DOHH2 (cell line): ENCODE measurements at regions not wholly inside any gene's neighbourhood (a gene's known extent, or its start where the extent isn't known, plus 50 kb on each side); places are given as distances from the start of the nearest gene placed in this dataset.

Source experiments
- H3F3A ChIP-seq: fragments of 200-600 bp; sonication (generic), shearing (Covaris generic); 2 replicates; pipeline ENCODE4 v1.6.0; 2016; ENCODE audit warnings: antibody characterized with exemption, mild to moderate bottlenecking; ENCODE audit not compliant: control insufficient read depth, insufficient read depth
- H3K27ac ChIP-seq: fragments of 200-600 bp; sonication (generic); 2 replicates; pipeline ENCODE4 v1.5.1; 2014; ENCODE audit warnings: low read depth, mild to moderate bottlenecking, low read length, moderate library complexity
- H3K27me3 ChIP-seq: fragments of 200-600 bp; sonication (generic); 2 replicates; pipeline ENCODE4 v1.6.1; 2014; ENCODE audit warnings: mild to moderate bottlenecking, low read length, mixed read lengths; ENCODE audit not compliant: control insufficient read depth
- H3K36me3 ChIP-seq: fragments of 200-600 bp; sonication (generic); 2 replicates; pipeline ENCODE4 v1.6.1; 2014; ENCODE audit warnings: mild to moderate bottlenecking, low read length, moderate library complexity, mixed read lengths; ENCODE audit not compliant: control insufficient read depth
- H3K4me1 ChIP-seq: fragments of 200-600 bp; sonication (generic); 2 replicates; pipeline ENCODE4 v1.6.1; 2014; ENCODE audit warnings: mild to moderate bottlenecking, low read length, mixed read lengths; ENCODE audit not compliant: control insufficient read depth
- H3K4me2 ChIP-seq: fragments of 200-600 bp; sonication (generic); 2 replicates; pipeline ENCODE4 v1.6.0; 2014; ENCODE audit warnings: mild to moderate bottlenecking, low read length, moderate library complexity
- H3K4me3 ChIP-seq: fragments of 200-600 bp; sonication (generic); 2 replicates; pipeline ENCODE4 v1.5.1; 2014; ENCODE audit warnings: mild to moderate bottlenecking, low read length, mixed read lengths
- H3K79me2 ChIP-seq: fragments of 200-600 bp; sonication (generic); 2 replicates; pipeline ENCODE4 v1.6.1; 2014; ENCODE audit warnings: mild to moderate bottlenecking, low read length, mixed read lengths; ENCODE audit not compliant: control insufficient read depth
- H3K9me2 ChIP-seq: fragments of 200-600 bp; sonication (generic); replicated peaks from 2 replicates; pipeline ENCODE4 v1.6.1; 2014; ENCODE audit warnings: mild to moderate bottlenecking, low read length, mixed read lengths; ENCODE audit not compliant: control insufficient read depth
- H3K9me3 ChIP-seq: fragments of 200-600 bp; sonication (generic); 2 replicates; pipeline ENCODE4 v1.6.1; 2014; ENCODE audit warnings: antibody characterized with exemption, low read length, mixed read lengths; ENCODE audit not compliant: control insufficient read depth, insufficient read depth
- H4K20me1 ChIP-seq: fragments of 200-600 bp; sonication (generic); 2 replicates; pipeline ENCODE4 v1.6.0; 2014; ENCODE audit warnings: low read depth, mild to moderate bottlenecking, antibody characterized with exemption, low read length, moderate library complexity; ENCODE audit not compliant: control insufficient read depth, insufficient read depth
- CTCF ChIP-seq: fragments of 200-600 bp; sonication (generic); IDR thresholded peaks from one replicate; pipeline ENCODE4 v1.5.1; 2014; ENCODE audit warnings: antibody characterized with exemption, mild to moderate bottlenecking, low read depth, low read length; ENCODE audit not compliant: poor library complexity, severe bottlenecking
- EZH2phosphoT487 ChIP-seq: fragments of 200-600 bp; sonication (generic); IDR thresholded peaks from 2 replicates; pipeline ENCODE4 v1.6.1; 2017; ENCODE audit warnings: borderline replicate concordance, mild to moderate bottlenecking, antibody characterized with exemption, low read length, moderate library complexity, mixed read lengths

DNA sequence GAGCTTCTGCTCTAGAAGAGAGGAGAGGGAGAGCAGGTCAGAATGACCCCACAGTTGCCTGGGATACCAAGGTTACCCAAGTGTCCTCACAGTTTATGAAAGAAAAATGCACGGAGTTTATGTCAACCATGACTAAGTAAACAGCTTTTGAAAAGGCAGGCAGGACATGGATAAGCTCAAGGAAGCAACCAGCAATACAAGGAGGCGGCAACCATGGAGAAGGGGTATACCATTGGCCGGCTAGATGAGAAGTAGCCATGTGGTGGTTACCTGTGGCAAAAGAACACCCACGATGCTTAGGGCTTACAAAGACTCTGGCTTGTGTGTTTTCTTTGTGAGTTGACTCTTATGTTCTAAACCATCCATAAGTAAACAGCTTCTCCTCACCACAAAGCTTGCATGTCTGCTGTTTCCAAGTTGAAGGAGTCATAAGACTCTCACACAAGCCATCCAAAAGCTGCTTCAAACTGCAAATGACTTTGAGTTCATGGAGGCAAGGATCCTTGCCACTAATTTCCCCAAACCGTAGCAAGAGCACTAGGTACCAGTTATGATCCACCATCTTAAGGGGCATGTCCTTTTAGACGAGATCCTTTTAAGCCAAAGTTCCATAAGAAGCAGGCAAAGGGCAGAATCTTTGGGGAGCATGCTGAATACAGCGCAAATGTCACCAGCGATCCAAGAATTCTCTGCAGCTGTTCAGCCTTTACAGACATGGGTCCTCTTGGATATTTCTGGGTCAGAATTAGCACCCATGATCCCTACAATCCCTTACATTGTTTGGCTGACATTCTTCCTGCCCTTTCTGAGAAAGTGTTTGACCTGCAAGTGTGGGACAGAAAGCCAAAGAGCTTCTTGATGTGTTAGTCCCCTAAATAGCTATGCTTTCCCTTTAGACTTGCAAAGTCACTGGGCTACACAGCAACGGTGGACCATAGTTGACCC, 74.8 kb upstream of the IPO5 start:
- H3K79me2 ChIP-seq, result no peaks in the 10 kb centered on the region
- H3K4me2 ChIP-seq, result no peak overlapping the region
- no peaks in the 10 kb centered on the region for H3K9me3 ChIP-seq
- H3K27ac ChIP-seq, result no peak overlapping the region
- no peak overlapping the region for H3K4me3 ChIP-seq
- H3K27me3 ChIP-seq, result no peaks in the 10 kb centered on the region
- H4K20me1 ChIP-seq, result no peaks in the 10 kb centered on the region
- H3K9me2 ChIP-seq, result no peaks in the 10 kb centered on the region
- no peaks in the 10 kb centered on the region for H3K36me3 ChIP-seq
- H3K4me1 ChIP-seq, result no peaks in the 10 kb centered on the region
- TF ChIP-seq CTCF, result no peak
- no peak for TF ChIP-seq EZH2phosphoT487
- H3F3A ChIP-seq, result no peaks in the 10 kb centered on the region

GRCh38 chr13:97879646-97880310, 73.7 kb upstream of the IPO5 start:
- no peaks in the 10 kb centered on the region for H3K9me2 ChIP-seq

GRCh38 chr13:97880311-97880675, 73.2 kb upstream of the IPO5 start:
- Histone ChIP-seq H3F3A (no peaks in the 10 kb centered on the region), H3K9me3 (no peaks in the 10 kb centered on the region), H3K4me1 (no peaks in the 10 kb centered on the region), H3K79me2 (no peaks in the 10 kb centered on the region), H3K9me2 (no peaks in the 10 kb centered on the region), H3K4me3 (no peak overlapping the region), H3K27me3 (no peaks in the 10 kb centered on the region), H3K36me3 (no peaks in the 10 kb centered on the region), H3K27ac (no peak overlapping the region), H4K20me1 (no peaks in the 10 kb centered on the region), H3K4me2 (no peak overlapping the region)
- TF ChIP-seq EZH2phosphoT487 (no peak), CTCF (no peak)

More at GRCh38 chr13:97879646-97880310, 73.7 kb upstream of the IPO5 start:
- Histone ChIP-seq H3K36me3 (no peaks in the 10 kb centered on the region), H3F3A (no peaks in the 10 kb centered on the region), H3K4me3 (no peak overlapping the region), H3K27ac (no peak overlapping the region), H3K4me2 (no peak overlapping the region), H3K79me2 (no peaks in the 10 kb centered on the region), H3K4me1 (no peaks in the 10 kb centered on the region), H4K20me1 (no peaks in the 10 kb centered on the region), H3K27me3 (no peaks in the 10 kb centered on the region), H3K9me3 (no peaks in the 10 kb centered on the region)
- TF ChIP-seq EZH2phosphoT487 (no peak), CTCF (no peak)
